NB4 (cell line): ENCODE measurements at regions not wholly inside any gene's neighbourhood (a gene's known extent, or its start where the extent isn't known, plus 50 kb on each side); places are given as distances from the start of the nearest gene placed in this dataset.

Experiments
- MYC ChIP-seq: IDR thresholded peaks from 2 replicates; pipeline ENCODE4 v1.6.1; 2011; ENCODE audit warnings: low read depth, low read length
- POLR2A ChIP-seq: IDR thresholded peaks from 2 replicates; pipeline ENCODE4 v1.6.1; 2011; ENCODE audit warnings: mild to moderate bottlenecking; ENCODE audit not compliant: insufficient read length; ENCODE audit errors: extremely low read depth
- TF ChIP-seq, protein P1 (sequence below): IDR thresholded peaks from one replicate; pipeline ENCODE4 v1.5.1; 2012; ENCODE audit warnings: low read depth, low read length
- TF ChIP-seq, protein P2 (sequence below): IDR thresholded peaks from 2 replicates; pipeline ENCODE4 v1.6.1; 2011; ENCODE audit warnings: low read depth, low read length

DNA sequence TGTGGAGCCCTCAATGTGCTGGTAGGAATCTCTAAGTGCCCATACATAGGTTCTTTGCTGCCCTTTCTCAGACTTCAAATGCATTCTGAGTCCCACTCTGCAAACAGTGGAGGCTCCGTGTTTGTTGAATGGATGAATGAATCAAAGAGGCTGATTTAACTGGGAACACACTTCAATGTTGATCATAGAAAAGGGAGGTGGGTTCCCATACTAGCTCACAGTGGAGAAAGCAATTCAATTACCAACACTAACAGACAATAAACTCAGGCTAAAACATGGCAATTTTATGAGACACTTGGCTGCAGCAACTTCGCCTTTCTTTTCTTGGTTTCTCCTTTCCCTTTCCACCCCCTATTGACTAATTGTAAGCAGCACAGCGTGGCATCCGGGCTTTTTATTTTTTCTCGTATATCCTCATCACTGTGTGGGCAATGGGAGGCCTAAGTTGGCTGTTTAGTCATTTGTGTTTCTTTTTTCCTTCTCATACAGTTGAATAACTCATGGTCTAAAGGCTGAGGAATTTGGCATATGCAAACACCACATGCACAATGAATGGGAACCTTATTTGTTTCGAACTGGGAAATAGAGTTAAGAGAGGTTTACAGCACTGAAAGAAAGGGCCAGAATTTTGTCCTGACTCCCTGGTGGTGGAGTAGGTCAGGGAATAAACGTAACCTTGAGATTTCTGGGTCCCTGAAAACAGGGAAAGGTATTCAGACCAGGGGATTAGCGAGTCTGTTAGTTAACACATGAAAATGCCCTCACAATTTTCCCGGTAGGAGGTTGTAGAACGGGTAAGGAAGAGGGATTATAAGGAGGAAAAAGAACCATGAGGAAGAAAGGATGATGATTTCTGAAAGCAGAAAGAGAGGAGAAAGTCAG is 858.5 kb downstream of the KCNMA1 start:
- TF ChIP-seq, protein P1, sequence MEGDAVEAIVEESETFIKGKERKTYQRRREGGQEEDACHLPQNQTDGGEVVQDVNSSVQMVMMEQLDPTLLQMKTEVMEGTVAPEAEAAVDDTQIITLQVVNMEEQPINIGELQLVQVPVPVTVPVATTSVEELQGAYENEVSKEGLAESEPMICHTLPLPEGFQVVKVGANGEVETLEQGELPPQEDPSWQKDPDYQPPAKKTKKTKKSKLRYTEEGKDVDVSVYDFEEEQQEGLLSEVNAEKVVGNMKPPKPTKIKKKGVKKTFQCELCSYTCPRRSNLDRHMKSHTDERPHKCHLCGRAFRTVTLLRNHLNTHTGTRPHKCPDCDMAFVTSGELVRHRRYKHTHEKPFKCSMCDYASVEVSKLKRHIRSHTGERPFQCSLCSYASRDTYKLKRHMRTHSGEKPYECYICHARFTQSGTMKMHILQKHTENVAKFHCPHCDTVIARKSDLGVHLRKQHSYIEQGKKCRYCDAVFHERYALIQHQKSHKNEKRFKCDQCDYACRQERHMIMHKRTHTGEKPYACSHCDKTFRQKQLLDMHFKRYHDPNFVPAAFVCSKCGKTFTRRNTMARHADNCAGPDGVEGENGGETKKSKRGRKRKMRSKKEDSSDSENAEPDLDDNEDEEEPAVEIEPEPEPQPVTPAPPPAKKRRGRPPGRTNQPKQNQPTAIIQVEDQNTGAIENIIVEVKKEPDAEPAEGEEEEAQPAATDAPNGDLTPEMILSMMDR: no peak
- no peak for TF ChIP-seq MYC
- TF ChIP-seq POLR2A: no peak
- TF ChIP-seq, protein P2, sequence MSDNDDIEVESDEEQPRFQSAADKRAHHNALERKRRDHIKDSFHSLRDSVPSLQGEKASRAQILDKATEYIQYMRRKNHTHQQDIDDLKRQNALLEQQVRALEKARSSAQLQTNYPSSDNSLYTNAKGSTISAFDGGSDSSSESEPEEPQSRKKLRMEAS: no peak
